ENCODE measurements at regions not wholly inside any gene's neighbourhood (a gene's known extent, or its start where the extent isn't known, plus 50 kb on each side); places are given as distances from the start of the nearest gene placed in this dataset.

GRCh38 chr18:47752796-47753645 is 177.4 kb downstream of the SMAD2 start (continued):
- TF ChIP-seq CREB1 (CRISPR knock-in tag; IDR thresholded peaks at IDR 0.05; ENCODE audit: low read depth) (no peak), STAT1 (IDR thresholded peaks at IDR 0.05; ENCODE audit: unreplicated experiment) (no peak), CTCF (conservative IDR thresholded peaks at IDR 0.05; ENCODE audit: low read depth in 2 of 2) (no peak), REST (IDR thresholded peaks at IDR 0.05; ENCODE audit: unreplicated experiment) (no peak)

- H2AFZ ChIP-seq: no peak overlapping the region
- peaks cover 10% of the 10 kb centered on the region; the same call in 1 of the 2 replicates for H3K27me3 ChIP-seq (ENCODE audit: insufficient read depth)
- Mint-ChIP-seq H3K27me3 (ENCODE audit: insufficient read depth, low read depth, poor library complexity) (peaks cover 27% of the 10 kb centered on the region), H3K4me1 (peaks cover 3% of the 10 kb centered on the region; the same call in 1 of the 3 replicates), H3K9me3 (no peaks in the 10 kb centered on the region), H3K27ac (no peak overlapping the region), H3K36me3 (ENCODE audit: low read depth) (no peaks in the 10 kb centered on the region), H3K4me3 (no peak overlapping the region)
- no peaks in the 10 kb centered on the region for H3F3A ChIP-seq (replicated peaks; ENCODE audit: low read depth)
- H4K20me1 ChIP-seq (replicated peaks; ENCODE audit: insufficient read depth): no peaks in the 10 kb centered on the region
- no peaks in the 10 kb centered on the region for H3K9me2 ChIP-seq (ENCODE audit: insufficient read depth)
- H3K4me1 ChIP-seq (ENCODE audit: insufficient read depth): no peaks in the 10 kb centered on the region; the same call in 1 of the 2 replicates
- H3K27ac ChIP-seq (ENCODE audit: low read depth): no peak overlapping the region
- H3K4me3 ChIP-seq: no peak overlapping the region
- H3K4me2 ChIP-seq: no peak overlapping the region
- TF ChIP-seq ZNF331 (CRISPR knock-in tag; IDR thresholded peaks at IDR 0.05; ENCODE audit: low read depth) (no peak), ETS1 (IDR thresholded peaks at IDR 0.05) (no peak), JUNB (IDR thresholded peaks at IDR 0.05; ENCODE audit: unreplicated experiment) (no peak), ZNF114 (CRISPR knock-in tag; IDR thresholded peaks at IDR 0.05) (no peak)
- no peaks in the 10 kb centered on the region for H3K36me3 ChIP-seq (ENCODE audit: insufficient read depth)
- DNase-seq (ENCODE audit: low spot score): no peak
- no peak for ATAC-seq
- no peaks in the 10 kb centered on the region for H3K79me2 ChIP-seq (replicated peaks; ENCODE audit: insufficient read depth)
These were observed 179.5 kb downstream of the SMAD2 start for GRCh38 chr18:47750889-47751423.
